ENCODE measurements at regions not wholly inside any gene's neighbourhood (a gene's known extent, or its start where the extent isn't known, plus 50 kb on each side); places are given as distances from the start of the nearest gene placed in this dataset.
A peak's percentile ranks its signal among the peaks of the same experiment; 100 is the strongest.

DNA sequence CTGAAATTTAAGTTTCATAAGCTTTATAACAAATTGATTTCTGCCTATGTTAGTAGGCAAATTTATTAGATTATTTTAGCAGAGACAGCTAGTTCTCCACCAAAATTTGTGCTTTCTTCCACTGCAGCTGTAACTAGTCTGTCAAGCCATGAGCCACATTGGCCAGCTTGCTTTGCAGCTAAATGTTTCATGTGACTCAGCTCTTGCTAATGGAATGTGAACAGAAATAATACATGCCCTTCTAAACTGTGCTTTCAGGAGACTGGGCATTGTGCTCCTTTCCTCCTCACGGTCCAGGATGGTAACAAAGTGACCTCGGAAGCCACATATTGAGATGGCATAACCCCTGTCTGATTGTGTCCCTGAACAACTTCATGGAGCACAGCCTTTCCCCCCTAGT lies 51.3 kb upstream of the KPNA4 start:
- TF ChIP-seq, protein P1, sequence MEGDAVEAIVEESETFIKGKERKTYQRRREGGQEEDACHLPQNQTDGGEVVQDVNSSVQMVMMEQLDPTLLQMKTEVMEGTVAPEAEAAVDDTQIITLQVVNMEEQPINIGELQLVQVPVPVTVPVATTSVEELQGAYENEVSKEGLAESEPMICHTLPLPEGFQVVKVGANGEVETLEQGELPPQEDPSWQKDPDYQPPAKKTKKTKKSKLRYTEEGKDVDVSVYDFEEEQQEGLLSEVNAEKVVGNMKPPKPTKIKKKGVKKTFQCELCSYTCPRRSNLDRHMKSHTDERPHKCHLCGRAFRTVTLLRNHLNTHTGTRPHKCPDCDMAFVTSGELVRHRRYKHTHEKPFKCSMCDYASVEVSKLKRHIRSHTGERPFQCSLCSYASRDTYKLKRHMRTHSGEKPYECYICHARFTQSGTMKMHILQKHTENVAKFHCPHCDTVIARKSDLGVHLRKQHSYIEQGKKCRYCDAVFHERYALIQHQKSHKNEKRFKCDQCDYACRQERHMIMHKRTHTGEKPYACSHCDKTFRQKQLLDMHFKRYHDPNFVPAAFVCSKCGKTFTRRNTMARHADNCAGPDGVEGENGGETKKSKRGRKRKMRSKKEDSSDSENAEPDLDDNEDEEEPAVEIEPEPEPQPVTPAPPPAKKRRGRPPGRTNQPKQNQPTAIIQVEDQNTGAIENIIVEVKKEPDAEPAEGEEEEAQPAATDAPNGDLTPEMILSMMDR (IDR thresholded peaks at IDR 0.05): no peak
- DNase-seq (peak in 1 of 2 donors; percentile 12), ATAC-seq (peak in 7 of 8 donors; percentile 47 to 94 (median 85))
- Histone ChIP-seq H3K4me3 (no peak overlapping the region), H3K9me3 (no peaks in the 10 kb centered on the region), H3K27ac (peak overlapping the region in 5 of 10 donors; percentile 4 to 69 (median 35)), H3K27me3 (peaks cover 0 to 6% (median 0%) of the 10 kb centered on the region in 7 donors), H3K36me3 (no peaks in the 10 kb centered on the region), H3K4me1 (peaks cover 0 to 14% (median 0%) of the 10 kb centered on the region in 9 donors)
- intact Hi-C loops (cut with DNase I): no loop called here
- WGBS, 2 donors: 40 to 45% methylated on average over 2 of the region's 2 CpGs

- peaks cover 0 to 6% (median 0%) of the 10 kb centered on the region in 7 donors for H3K27me3 ChIP-seq
- H3K4me3 ChIP-seq: no peak overlapping the region
- no peaks in the 10 kb centered on the region for H3K36me3 ChIP-seq
- TF ChIP-seq, protein P1 (IDR thresholded peaks at IDR 0.05): no peak
- ATAC-seq (peak in 4 of 8 donors; percentile 14 to 51 (median 46)), DNase-seq (no peak)
- H3K9me3 ChIP-seq: no peaks in the 10 kb centered on the region
- intact Hi-C loops (cut with DNase I): no loop called here
- peaks cover 0 to 14% (median 0%) of the 10 kb centered on the region in 9 donors for H3K4me1 ChIP-seq
- peak overlapping the region in 5 of 10 donors; percentile 4 to 69 (median 35) for H3K27ac ChIP-seq
Observed at GRCh38 chr3:160616311-160616710, 50.9 kb upstream of the KPNA4 start.
